GM12875 (cell line): ENCODE measurements at regions not wholly inside any gene's neighbourhood (a gene's known extent, or its start where the extent isn't known, plus 50 kb on each side); places are given as distances from the start of the nearest gene placed in this dataset.

ENCODE experiments used
- H3K4me3 ChIP-seq: one replicate; pipeline ENCODE4 v1.5.1; 2011; ENCODE audit warnings: low read depth, low read length, control low read depth
- CTCF ChIP-seq: IDR thresholded peaks from 2 replicates; pipeline ENCODE4 v1.5.1; 2011; ENCODE audit warnings: low read depth, mild to moderate bottlenecking, control low read depth, inconsistent platforms, low read length, moderate library complexity, borderline replicate concordance; ENCODE audit not compliant: insufficient read depth

- TF ChIP-seq CTCF, result no peak
- H3K4me3 ChIP-seq, result no peak overlapping the region
Observed at GRCh38 chr21:36647279-36648093, 51.4 kb upstream of the SIM2 start.
